Osteoblast (primary cell): ENCODE measurements at regions not wholly inside any gene's neighbourhood (a gene's known extent, or its start where the extent isn't known, plus 50 kb on each side); places are given as distances from the start of the nearest gene placed in this dataset.

ENCODE experiments used
- DNase-seq: peaks from one replicate; pipeline ENCODE4 v3.0.0; 2011; ENCODE audit warnings: low spot score, mixed read lengths; ENCODE audit not compliant: insufficient read length; ENCODE audit errors: missing footprints
- H2AFZ ChIP-seq: 2 replicates; pipeline ENCODE4 v1.6.0; 2011; ENCODE audit warnings: mild to moderate bottlenecking, low read length
- H3K27ac ChIP-seq: 2 replicates; pipeline ENCODE4 v1.5.1; 2011; ENCODE audit warnings: mild to moderate bottlenecking, low read depth, low read length, moderate library complexity
- H3K27me3 ChIP-seq: 2 replicates; pipeline ENCODE4 v1.6.0; 2012; ENCODE audit warnings: mild to moderate bottlenecking, control low read depth, inconsistent platforms, low read length, moderate library complexity; ENCODE audit not compliant: insufficient read depth
- H3K36me3 ChIP-seq: 2 replicates; pipeline ENCODE4 v1.5.1; 2011; ENCODE audit warnings: mild to moderate bottlenecking, low read length, control low read depth, moderate library complexity; ENCODE audit not compliant: insufficient read depth
- H3K4me1 ChIP-seq: 2 replicates; pipeline ENCODE4 v1.5.1; 2011; ENCODE audit warnings: mild to moderate bottlenecking, low read length, control low read depth, moderate library complexity; ENCODE audit not compliant: insufficient read depth
- H3K4me2 ChIP-seq: 2 replicates; pipeline ENCODE4 v1.6.0; 2011; ENCODE audit warnings: mild to moderate bottlenecking, low read length; ENCODE audit not compliant: insufficient read depth
- H3K4me3 ChIP-seq: fragments of 200-600 bp; sonication (generic); 3 replicates; pipeline ENCODE4 v1.5.1; 2012; ENCODE audit warnings: mild to moderate bottlenecking, low read length, inconsistent platforms; ENCODE audit not compliant: insufficient read depth
- H3K79me2 ChIP-seq: 2 replicates; pipeline ENCODE4 v1.6.0; 2012; ENCODE audit warnings: mild to moderate bottlenecking, low read length, control low read depth, inconsistent platforms; ENCODE audit not compliant: insufficient read depth
- H3K9me3 ChIP-seq: 2 replicates; pipeline ENCODE4 v1.5.1; 2011; ENCODE audit warnings: low read depth, low read length, control low read depth
- H4K20me1 ChIP-seq: 2 replicates; pipeline ENCODE4 v1.6.0; 2012; ENCODE audit warnings: mild to moderate bottlenecking, low read length, control low read depth; ENCODE audit not compliant: insufficient read depth
- TF ChIP-seq, protein P1 (sequence below): IDR thresholded peaks from 2 replicates; pipeline ENCODE4 v1.5.1; 2011; ENCODE audit warnings: mild to moderate bottlenecking, low read depth, low read length, moderate library complexity; ENCODE audit errors: extremely low read depth

DNA sequence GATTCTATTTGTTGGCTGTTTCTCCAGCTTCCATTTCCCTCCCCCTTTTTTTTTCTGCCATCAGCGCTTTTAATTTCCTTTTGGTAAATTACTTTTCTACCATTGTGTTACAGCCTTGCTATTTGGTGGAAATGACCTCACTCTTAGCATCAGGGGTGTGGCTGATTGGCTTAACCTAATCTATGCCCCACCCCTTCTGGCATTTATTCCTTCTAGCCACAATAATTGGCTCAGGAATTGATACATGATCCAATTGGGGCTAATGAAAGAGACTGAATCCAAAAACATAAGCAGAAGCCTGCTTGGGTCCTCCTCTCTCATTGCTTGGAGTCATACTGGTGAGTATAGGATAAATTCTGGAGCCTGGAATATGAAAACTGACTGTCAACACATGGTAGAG lies 402.4 kb upstream of the LRRC4C start:
- no peak overlapping the region for H3K27ac ChIP-seq
- H3K36me3 ChIP-seq, result no peaks in the 10 kb centered on the region
- no peaks in the 10 kb centered on the region for H3K4me1 ChIP-seq
- H3K27me3 ChIP-seq, result no peaks in the 10 kb centered on the region
- no peak overlapping the region for H2AFZ ChIP-seq
- no peak for DNase-seq
- TF ChIP-seq, protein P1, sequence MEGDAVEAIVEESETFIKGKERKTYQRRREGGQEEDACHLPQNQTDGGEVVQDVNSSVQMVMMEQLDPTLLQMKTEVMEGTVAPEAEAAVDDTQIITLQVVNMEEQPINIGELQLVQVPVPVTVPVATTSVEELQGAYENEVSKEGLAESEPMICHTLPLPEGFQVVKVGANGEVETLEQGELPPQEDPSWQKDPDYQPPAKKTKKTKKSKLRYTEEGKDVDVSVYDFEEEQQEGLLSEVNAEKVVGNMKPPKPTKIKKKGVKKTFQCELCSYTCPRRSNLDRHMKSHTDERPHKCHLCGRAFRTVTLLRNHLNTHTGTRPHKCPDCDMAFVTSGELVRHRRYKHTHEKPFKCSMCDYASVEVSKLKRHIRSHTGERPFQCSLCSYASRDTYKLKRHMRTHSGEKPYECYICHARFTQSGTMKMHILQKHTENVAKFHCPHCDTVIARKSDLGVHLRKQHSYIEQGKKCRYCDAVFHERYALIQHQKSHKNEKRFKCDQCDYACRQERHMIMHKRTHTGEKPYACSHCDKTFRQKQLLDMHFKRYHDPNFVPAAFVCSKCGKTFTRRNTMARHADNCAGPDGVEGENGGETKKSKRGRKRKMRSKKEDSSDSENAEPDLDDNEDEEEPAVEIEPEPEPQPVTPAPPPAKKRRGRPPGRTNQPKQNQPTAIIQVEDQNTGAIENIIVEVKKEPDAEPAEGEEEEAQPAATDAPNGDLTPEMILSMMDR, result no peak
- H3K4me3 ChIP-seq, result no peak overlapping the region
- H3K9me3 ChIP-seq, result no peaks in the 10 kb centered on the region
- no peaks in the 10 kb centered on the region for H3K79me2 ChIP-seq
- H3K4me2 ChIP-seq, result no peak overlapping the region
- H4K20me1 ChIP-seq, result no peaks in the 10 kb centered on the region

DNA sequence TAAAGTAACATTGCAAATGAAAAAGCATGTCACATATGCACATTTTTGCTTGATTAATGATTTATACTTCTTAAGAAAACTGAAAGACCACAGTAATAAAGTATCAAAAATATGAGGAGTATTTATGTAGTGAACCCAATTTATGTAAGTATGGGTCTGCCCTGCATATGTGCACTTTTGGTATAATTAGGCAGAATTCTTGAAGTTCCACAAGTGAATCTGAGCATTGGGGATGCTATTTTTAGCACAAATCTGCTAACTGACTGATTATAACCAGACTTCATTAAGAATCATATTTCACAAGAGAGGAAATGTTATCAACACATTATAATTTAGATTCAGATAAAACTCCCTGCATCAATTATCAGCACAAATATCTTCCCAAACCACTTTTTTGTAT lies 407.1 kb upstream of the LRRC4C start:
- H3K36me3 ChIP-seq, result no peaks in the 10 kb centered on the region
- H3K4me2 ChIP-seq, result no peak overlapping the region
- DNase-seq, result no peak
- H3K4me3 ChIP-seq, result no peak overlapping the region
- H3K4me1 ChIP-seq, result no peaks in the 10 kb centered on the region
- H3K79me2 ChIP-seq, result no peaks in the 10 kb centered on the region
- no peaks in the 10 kb centered on the region for H3K27me3 ChIP-seq
- no peaks in the 10 kb centered on the region for H3K9me3 ChIP-seq
- H2AFZ ChIP-seq, result no peak overlapping the region
- no peak overlapping the region for H3K27ac ChIP-seq
- TF ChIP-seq, protein P1, result no peak
- no peaks in the 10 kb centered on the region for H4K20me1 ChIP-seq

DNA sequence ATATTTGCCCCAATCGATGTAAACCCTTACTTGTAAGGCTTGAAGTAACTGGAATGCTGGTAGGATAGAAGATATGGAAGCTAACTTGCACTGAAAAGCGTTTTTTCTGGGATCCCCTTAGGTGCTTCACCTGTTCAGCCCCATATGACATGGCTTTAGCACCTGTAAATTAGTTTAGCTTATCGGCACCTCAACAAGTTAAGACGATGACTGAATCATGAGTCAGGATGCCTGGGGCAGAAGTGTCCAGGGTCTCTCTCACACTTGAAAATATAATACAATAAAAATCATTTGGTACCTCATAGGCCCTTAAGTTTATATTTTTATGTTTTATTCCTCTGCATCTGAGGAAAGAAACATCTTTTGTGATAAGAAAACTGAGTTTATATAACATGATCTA lies 409.2 kb upstream of the LRRC4C start:
- Histone ChIP-seq H3K9me3 (no peaks in the 10 kb centered on the region), H3K4me3 (no peak overlapping the region), H2AFZ (no peak overlapping the region), H3K27me3 (no peaks in the 10 kb centered on the region), H3K36me3 (no peaks in the 10 kb centered on the region), H4K20me1 (no peaks in the 10 kb centered on the region), H3K4me1 (no peaks in the 10 kb centered on the region), H3K4me2 (no peak overlapping the region), H3K79me2 (no peaks in the 10 kb centered on the region), H3K27ac (no peak overlapping the region)
- TF ChIP-seq, protein P1, result no peak
- no peak for DNase-seq

DNA sequence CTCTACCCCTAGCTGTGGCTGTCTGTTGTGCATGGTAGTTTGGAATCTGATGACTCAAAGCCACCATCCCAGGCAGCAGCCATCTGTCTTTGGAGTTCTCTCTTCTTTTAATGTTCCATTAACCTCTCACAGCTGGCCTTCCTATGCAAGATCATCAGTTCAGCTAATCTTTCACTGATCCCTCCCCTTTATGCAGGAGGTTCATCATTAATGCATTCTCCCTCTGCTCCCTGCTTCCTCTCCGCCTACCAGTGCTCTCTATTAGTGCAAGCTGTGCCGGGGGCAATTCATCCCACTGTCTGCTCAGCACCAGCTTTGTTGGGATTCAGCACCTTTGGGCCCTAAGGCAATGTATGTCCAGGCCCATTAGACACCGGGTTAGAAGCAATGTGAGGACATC lies 413.0 kb upstream of the LRRC4C start:
- no peaks in the 10 kb centered on the region for H3K27me3 ChIP-seq
- no peaks in the 10 kb centered on the region for H4K20me1 ChIP-seq
- H3K27ac ChIP-seq, result no peak overlapping the region
- no peaks in the 10 kb centered on the region for H3K9me3 ChIP-seq
- H3K4me3 ChIP-seq, result no peak overlapping the region
- no peaks in the 10 kb centered on the region for H3K79me2 ChIP-seq
- no peak overlapping the region for H3K4me2 ChIP-seq
- DNase-seq, result no peak
- TF ChIP-seq, protein P1, result no peak
- H3K36me3 ChIP-seq, result no peaks in the 10 kb centered on the region
- H2AFZ ChIP-seq, result no peak overlapping the region
- H3K4me1 ChIP-seq, result no peaks in the 10 kb centered on the region
